COLO829 (cell line): ENCODE measurements at regions not wholly inside any gene's neighbourhood (a gene's known extent, or its start where the extent isn't known, plus 50 kb on each side); places are given as distances from the start of the nearest gene placed in this dataset.

Source experiments
- DNase-seq: peaks from one replicate; pipeline ENCODE4 v3.0.0; 2012; ENCODE audit warnings: low spot score

- no peak for DNase-seq
These were observed 343.3 kb upstream of the AKR1E2 start for GRCh38 chr10:4482659-4483058.

GRCh38 chr10:4481192-4481591 lies 344.8 kb upstream of the AKR1E2 start:
- no peak for DNase-seq

GRCh38 chr10:4479342-4479741 lies 346.7 kb upstream of the AKR1E2 start:
- DNase-seq = no peak

GRCh38 chr10:4477664-4478063 lies 348.3 kb upstream of the AKR1E2 start:
- no peak for DNase-seq

- DNase-seq = peak; percentile 24
These were observed 350.0 kb upstream of the AKR1E2 start for GRCh38 chr10:4475827-4476490.

- DNase-seq = no peak
These were observed 351.2 kb upstream of the AKR1E2 start for GRCh38 chr10:4474829-4475228.

GRCh38 chr10:4473977-4474376 lies 352.0 kb upstream of the AKR1E2 start:
- DNase-seq = no peak

- DNase-seq = peak; percentile 31
These were observed 353.7 kb upstream of the AKR1E2 start for GRCh38 chr10:4472190-4472904.

GRCh38 chr10:4470231-4470835 lies 355.7 kb upstream of the AKR1E2 start:
- DNase-seq = peak; percentile 13

GRCh38 chr10:4467481-4467880 lies 358.5 kb upstream of the AKR1E2 start:
- no peak for DNase-seq

- DNase-seq = no peak
These were observed 365.7 kb upstream of the AKR1E2 start for GRCh38 chr10:4460267-4460666.

- no peak for DNase-seq
These were observed 366.5 kb upstream of the AKR1E2 start for GRCh38 chr10:4459531-4459930.

- no peak for DNase-seq
These were observed 368.4 kb upstream of the AKR1E2 start for GRCh38 chr10:4457597-4457996.

- no peak for DNase-seq
These were observed 369.2 kb upstream of the AKR1E2 start for GRCh38 chr10:4456776-4457175.

GRCh38 chr10:4456279-4456678 lies 369.7 kb upstream of the AKR1E2 start:
- DNase-seq = no peak

GRCh38 chr10:4453950-4454349 lies 372.1 kb upstream of the AKR1E2 start:
- no peak for DNase-seq

GRCh38 chr10:4453276-4453675 lies 372.7 kb upstream of the AKR1E2 start:
- DNase-seq = no peak

GRCh38 chr10:4450981-4451908 lies 374.8 kb upstream of the AKR1E2 start:
- no peak for DNase-seq

- DNase-seq = no peak
These were observed 375.8 kb upstream of the AKR1E2 start for GRCh38 chr10:4450169-4450568.

GRCh38 chr10:4448030-4448429 lies 378.0 kb upstream of the AKR1E2 start:
- DNase-seq = no peak

GRCh38 chr10:4443419-4443818 lies 382.6 kb upstream of the AKR1E2 start:
- DNase-seq = no peak

- DNase-seq = no peak
These were observed 383.7 kb upstream of the AKR1E2 start for GRCh38 chr10:4442296-4442695.
